HUES64 (cell line): ENCODE measurements at regions not wholly inside any gene's neighbourhood (a gene's known extent, or its start where the extent isn't known, plus 50 kb on each side); places are given as distances from the start of the nearest gene placed in this dataset.

Experiments used
- H3K27ac ChIP-seq: 2 replicates; pipeline ENCODE4 v1.7.0; 2013; ENCODE audit warnings: low read depth, low read length, inconsistent platforms
- H3K27me3 ChIP-seq: 2 replicates; pipeline ENCODE4 v1.6.1; 2013; ENCODE audit warnings: mild to moderate bottlenecking, low read length; ENCODE audit not compliant: insufficient read depth
- H3K36me3 ChIP-seq: 2 replicates; pipeline ENCODE4 v1.6.1; 2013; ENCODE audit warnings: mild to moderate bottlenecking, low read length; ENCODE audit not compliant: insufficient read depth
- H3K4me1 ChIP-seq: 2 replicates; pipeline ENCODE4 v1.6.1; 2013; ENCODE audit warnings: mild to moderate bottlenecking, low read length, moderate library complexity; ENCODE audit not compliant: insufficient read depth
- H3K4me3 ChIP-seq: 2 replicates; pipeline ENCODE4 v1.5.1; 2013; ENCODE audit warnings: mild to moderate bottlenecking, low read length, moderate library complexity
- H3K9ac ChIP-seq: 2 replicates; pipeline ENCODE4 v1.6.1; 2013; ENCODE audit warnings: mild to moderate bottlenecking, low read depth, low read length
- H3K9me3 ChIP-seq: 2 replicates; pipeline ENCODE4 v1.6.1; 2013; ENCODE audit warnings: low read depth, low read length; ENCODE audit not compliant: insufficient read depth
- WGBS: fragments of 150-250, 120-280 bp; methylation state at CpG from one replicate; pipeline ENCODE4 v1.1.7; 2013; ENCODE audit warnings: missing lambda C conversion rate; 5-methylcytosine and 5-hydroxymethylcytosine counted together

DNA sequence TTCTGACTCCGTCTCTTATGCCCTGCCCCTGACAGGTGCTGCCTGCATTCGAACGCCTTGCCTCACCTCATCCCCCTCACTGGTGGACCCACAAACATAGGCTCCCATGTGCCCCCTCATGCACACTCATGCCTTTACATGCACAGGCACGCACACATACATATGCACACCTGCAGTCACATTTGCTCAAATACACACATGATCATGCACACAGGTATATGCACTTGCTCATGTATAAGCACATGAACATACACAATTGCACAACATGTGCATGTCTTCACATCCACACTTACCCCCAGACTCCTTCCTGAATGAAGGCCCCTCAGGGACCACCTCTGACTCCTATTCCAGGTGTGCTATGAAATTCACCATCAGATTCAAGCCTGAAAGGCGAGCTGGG is 506.9 kb downstream of the PTPRU start:
- no peaks in the 10 kb centered on the region for H3K4me1 ChIP-seq
- H3K27me3 ChIP-seq = no peaks in the 10 kb centered on the region
- H3K9me3 ChIP-seq = no peaks in the 10 kb centered on the region
- no peak overlapping the region for H3K27ac ChIP-seq
- WGBS = 87% methylated on average over 5 of the region's 5 CpGs
- no peak overlapping the region for H3K4me3 ChIP-seq
- H3K9ac ChIP-seq = no peak overlapping the region
- H3K36me3 ChIP-seq = no peaks in the 10 kb centered on the region

DNA sequence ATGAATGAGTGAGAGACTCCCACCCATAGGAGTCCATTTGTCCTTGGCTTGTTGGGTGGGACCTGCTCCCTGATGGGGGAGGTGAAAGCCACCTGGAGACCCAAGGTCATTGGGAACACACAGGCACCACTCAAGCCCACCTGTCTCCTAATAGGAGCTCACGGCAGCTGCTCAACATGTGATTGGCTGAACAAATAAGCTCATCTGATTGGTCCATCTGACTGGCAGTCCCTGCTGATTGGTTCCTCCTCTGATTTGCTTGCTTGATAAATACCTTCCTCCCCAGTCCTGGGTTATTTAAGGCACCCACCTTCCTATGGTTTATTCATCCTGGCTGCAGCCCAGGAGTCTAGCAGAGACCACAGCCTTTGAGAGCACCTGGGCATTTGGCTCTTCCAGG is 502.9 kb downstream of the PTPRU start:
- H3K27me3 ChIP-seq = no peaks in the 10 kb centered on the region
- H3K9me3 ChIP-seq = no peaks in the 10 kb centered on the region
- 92% methylated on average over 1 of the region's 1 CpG for WGBS
- H3K36me3 ChIP-seq = no peaks in the 10 kb centered on the region
- no peak overlapping the region for H3K27ac ChIP-seq
- no peak overlapping the region for H3K4me3 ChIP-seq
- no peaks in the 10 kb centered on the region for H3K4me1 ChIP-seq
- no peak overlapping the region for H3K9ac ChIP-seq

- no peak overlapping the region for H3K9ac ChIP-seq
Measured at GRCh38 chr1:29736582-29737188, 500.4 kb downstream of the PTPRU start.

DNA sequence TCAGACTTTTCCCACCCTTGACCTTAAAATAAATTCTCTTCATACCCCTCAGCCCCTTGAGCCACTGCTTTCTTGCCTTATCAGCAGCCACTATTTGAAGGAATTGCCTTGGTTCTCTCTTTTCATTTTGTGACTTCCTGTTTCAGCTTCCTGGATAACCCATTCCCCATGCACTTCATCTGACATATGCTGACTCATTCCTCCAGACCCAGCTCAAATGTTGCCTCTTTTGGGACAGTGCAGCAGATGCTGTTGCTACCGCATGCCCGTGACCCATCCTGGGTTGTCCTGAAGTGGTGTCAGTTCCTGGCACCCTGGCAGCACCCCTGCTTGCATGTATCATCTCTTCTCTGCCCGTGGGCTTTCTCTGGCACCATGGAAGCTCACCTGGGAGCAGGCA is 496.1 kb downstream of the PTPRU start:
- Histone ChIP-seq H3K27me3 (no peaks in the 10 kb centered on the region), H3K27ac (no peak overlapping the region)
- 87% methylated on average over 3 of the region's 3 CpGs for whole genome bisulfite sequencing

More at GRCh38 chr1:29736582-29737188, 500.4 kb downstream of the PTPRU start:
- WGBS = 76% methylated on average over 5 of the region's 5 CpGs
- no peaks in the 10 kb centered on the region for H3K4me1 ChIP-seq
- no peak overlapping the region for H3K27ac ChIP-seq
- H3K9me3 ChIP-seq = no peaks in the 10 kb centered on the region
- no peak overlapping the region for H3K4me3 ChIP-seq
- H3K27me3 ChIP-seq = no peaks in the 10 kb centered on the region
- no peaks in the 10 kb centered on the region for H3K36me3 ChIP-seq

DNA sequence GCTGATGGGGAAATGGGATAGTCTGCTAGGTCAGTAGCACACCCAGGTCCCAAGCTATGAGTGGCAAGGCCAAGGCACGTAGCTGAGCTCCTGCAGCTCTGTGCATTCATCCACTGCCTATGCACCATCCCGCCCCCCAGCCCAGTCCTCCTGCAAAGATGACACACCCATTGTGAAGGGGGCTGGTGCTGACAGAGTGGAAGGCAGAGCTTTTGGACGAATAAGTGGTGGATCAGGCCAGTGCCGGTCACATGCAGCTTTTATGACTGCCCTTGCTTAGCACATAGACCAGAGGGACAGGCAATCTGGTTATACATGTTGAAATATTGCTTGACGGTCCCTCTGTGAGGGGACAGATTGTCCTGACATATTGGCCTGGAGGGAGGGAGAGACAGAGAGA is 494.3 kb downstream of the PTPRU start:
- Histone ChIP-seq H3K27ac (no peak overlapping the region), H3K9ac (no peak overlapping the region), H3K9me3 (no peaks in the 10 kb centered on the region), H3K36me3 (no peaks in the 10 kb centered on the region), H3K4me3 (no peak overlapping the region), H3K4me1 (no peaks in the 10 kb centered on the region), H3K27me3 (no peaks in the 10 kb centered on the region)
- WGBS = 81% methylated on average over 5 of the region's 5 CpGs

More for the DNA sequence above, 496.1 kb downstream of the PTPRU start:
- Histone ChIP-seq H3K9ac (no peak overlapping the region), H3K36me3 (no peaks in the 10 kb centered on the region), H3K9me3 (no peaks in the 10 kb centered on the region), H3K4me1 (no peaks in the 10 kb centered on the region), H3K4me3 (no peak overlapping the region)

- H3K36me3 ChIP-seq = no peaks in the 10 kb centered on the region
- 93% methylated on average over 6 of the region's 6 CpGs for WGBS
Measured at GRCh38 chr1:29729281-29729680, 493.0 kb downstream of the PTPRU start.

GRCh38 chr1:29728703-29729102 is 492.4 kb downstream of the PTPRU start:
- Histone ChIP-seq H3K9ac (no peak overlapping the region), H3K27me3 (no peaks in the 10 kb centered on the region), H3K36me3 (no peaks in the 10 kb centered on the region), H3K4me1 (no peaks in the 10 kb centered on the region), H3K27ac (no peak overlapping the region), H3K4me3 (no peak overlapping the region), H3K9me3 (peaks cover 3% of the 10 kb centered on the region; the same call in 1 of the 2 replicates)
- 93% methylated on average over 5 of the region's 5 CpGs for WGBS

More at GRCh38 chr1:29729281-29729680, 493.0 kb downstream of the PTPRU start:
- H3K9ac ChIP-seq = no peak overlapping the region
- no peaks in the 10 kb centered on the region for H3K27me3 ChIP-seq
- no peaks in the 10 kb centered on the region for H3K9me3 ChIP-seq
- no peaks in the 10 kb centered on the region for H3K4me1 ChIP-seq
- H3K4me3 ChIP-seq = no peak overlapping the region
- no peak overlapping the region for H3K27ac ChIP-seq

DNA sequence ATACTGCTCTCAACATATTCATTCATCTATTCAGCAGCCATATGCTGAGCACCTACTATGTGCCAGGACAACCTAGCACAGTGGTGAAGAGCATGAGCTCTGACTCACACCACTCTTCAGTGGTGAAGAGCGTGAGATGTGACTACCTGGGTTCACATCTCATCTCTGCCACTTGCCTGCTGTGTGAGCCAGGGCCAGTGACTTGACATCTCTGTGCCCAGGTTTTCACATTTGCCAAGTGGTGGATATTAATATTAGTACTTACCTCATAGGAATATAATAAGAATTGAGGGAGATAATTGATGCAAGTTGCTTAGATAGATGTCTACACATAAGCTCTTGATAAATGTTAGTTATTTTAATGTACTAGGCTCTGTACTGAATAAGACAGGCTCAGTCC is 488.9 kb downstream of the PTPRU start:
- no peak overlapping the region for H3K27ac ChIP-seq
- no peaks in the 10 kb centered on the region for H3K4me1 ChIP-seq

DNA sequence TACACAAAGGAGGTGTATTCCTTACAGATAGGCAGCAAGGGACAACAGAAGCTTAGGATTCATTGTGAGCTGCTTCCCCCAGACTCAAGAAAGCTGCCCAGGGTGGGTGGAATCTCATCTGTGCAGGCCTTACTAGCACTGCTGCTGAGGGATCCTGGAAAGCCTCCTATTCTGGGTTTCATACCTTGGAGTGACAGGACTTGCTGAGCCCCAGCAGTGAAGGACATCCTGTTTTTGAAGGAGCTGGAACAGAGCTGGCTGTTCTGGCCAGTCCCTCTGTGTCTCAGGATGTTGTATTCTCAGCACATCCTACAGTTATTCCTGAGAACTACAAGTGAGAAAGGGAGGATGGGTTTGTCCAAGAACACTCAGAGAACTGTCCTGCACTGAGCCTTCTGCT is 486.3 kb downstream of the PTPRU start:
- no peaks in the 10 kb centered on the region for H3K4me1 ChIP-seq
- no peaks in the 10 kb centered on the region for H3K27me3 ChIP-seq
- no peaks in the 10 kb centered on the region for H3K36me3 ChIP-seq
- H3K9me3 ChIP-seq = peaks cover 12% of the 10 kb centered on the region
- H3K27ac ChIP-seq = no peak overlapping the region
- H3K4me3 ChIP-seq = no peak overlapping the region
- H3K9ac ChIP-seq = no peak overlapping the region

More for the DNA sequence above, 488.9 kb downstream of the PTPRU start:
- Histone ChIP-seq H3K9ac (no peak overlapping the region), H3K9me3 (peaks cover 7% of the 10 kb centered on the region; the same call in 1 of the 2 replicates), H3K4me3 (no peak overlapping the region), H3K36me3 (no peaks in the 10 kb centered on the region), H3K27me3 (no peaks in the 10 kb centered on the region)
- 96% methylated on average over 1 of the region's 1 CpG for WGBS

DNA sequence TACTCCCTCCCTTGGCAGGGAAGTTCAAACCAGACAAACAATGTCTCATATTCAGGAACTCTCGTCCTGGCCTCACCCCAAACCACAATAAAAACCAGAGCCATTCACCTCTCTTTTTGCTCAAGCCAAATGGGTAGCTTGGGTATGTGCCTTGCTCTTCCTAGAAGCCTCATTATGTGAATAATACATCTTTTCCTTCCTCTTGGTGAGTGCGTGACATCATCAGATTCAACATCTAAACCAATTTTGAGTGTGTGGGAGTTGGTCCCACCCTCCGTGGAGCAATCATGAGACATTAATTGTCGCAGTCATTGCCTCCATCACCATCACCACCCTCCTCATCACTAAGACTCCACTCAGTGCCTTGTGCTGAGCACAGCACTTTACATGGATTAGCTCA is 482.9 kb downstream of the PTPRU start:
- WGBS = 80% methylated on average over 4 of the region's 4 CpGs
- H3K4me1 ChIP-seq = no peaks in the 10 kb centered on the region
- H3K9me3 ChIP-seq = peaks cover 24% of the 10 kb centered on the region
- H3K27ac ChIP-seq = no peak overlapping the region
- H3K27me3 ChIP-seq = no peaks in the 10 kb centered on the region
- H3K9ac ChIP-seq = no peak overlapping the region
- H3K36me3 ChIP-seq = no peaks in the 10 kb centered on the region
- no peak overlapping the region for H3K4me3 ChIP-seq

GRCh38 chr1:29718791-29719190 is 482.5 kb downstream of the PTPRU start:
- Histone ChIP-seq H3K9ac (no peak overlapping the region), H3K4me3 (no peak overlapping the region), H3K27ac (no peak overlapping the region), H3K9me3 (peaks cover 22% of the 10 kb centered on the region), H3K4me1 (no peaks in the 10 kb centered on the region), H3K27me3 (no peaks in the 10 kb centered on the region), H3K36me3 (no peaks in the 10 kb centered on the region)

DNA sequence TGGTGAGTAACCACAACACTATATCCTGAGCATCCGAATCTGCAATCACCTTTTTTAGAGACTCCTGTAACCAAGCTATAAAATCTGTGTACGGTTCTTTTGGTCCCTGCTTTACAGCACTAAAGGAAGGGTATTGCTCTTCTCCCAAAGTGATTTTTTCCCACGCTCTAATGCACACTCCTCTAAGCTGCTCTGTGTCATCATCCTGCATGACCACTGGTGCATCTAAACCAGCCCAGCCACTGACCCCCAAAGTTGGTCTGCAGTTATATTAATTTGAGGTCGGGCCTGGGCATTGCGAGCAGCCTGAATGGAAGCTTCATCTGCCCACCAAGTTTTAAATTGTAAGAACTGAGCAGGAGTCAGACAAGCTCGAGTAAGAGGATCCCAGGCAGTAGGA is 480.0 kb downstream of the PTPRU start:
- H3K36me3 ChIP-seq = no peaks in the 10 kb centered on the region
- no peak overlapping the region for H3K27ac ChIP-seq
- WGBS = 81% methylated on average over 6 of the region's 6 CpGs
- H3K27me3 ChIP-seq = no peaks in the 10 kb centered on the region
- H3K4me3 ChIP-seq = no peak overlapping the region
- H3K4me1 ChIP-seq = no peaks in the 10 kb centered on the region
- H3K9me3 ChIP-seq = peaks cover 17% of the 10 kb centered on the region; the same call in 1 of the 2 replicates
- no peak overlapping the region for H3K9ac ChIP-seq
